ENCODE measurements at regions not wholly inside any gene's neighbourhood (a gene's known extent, or its start where the extent isn't known, plus 50 kb on each side); places are given as distances from the start of the nearest gene placed in this dataset.

DNA sequence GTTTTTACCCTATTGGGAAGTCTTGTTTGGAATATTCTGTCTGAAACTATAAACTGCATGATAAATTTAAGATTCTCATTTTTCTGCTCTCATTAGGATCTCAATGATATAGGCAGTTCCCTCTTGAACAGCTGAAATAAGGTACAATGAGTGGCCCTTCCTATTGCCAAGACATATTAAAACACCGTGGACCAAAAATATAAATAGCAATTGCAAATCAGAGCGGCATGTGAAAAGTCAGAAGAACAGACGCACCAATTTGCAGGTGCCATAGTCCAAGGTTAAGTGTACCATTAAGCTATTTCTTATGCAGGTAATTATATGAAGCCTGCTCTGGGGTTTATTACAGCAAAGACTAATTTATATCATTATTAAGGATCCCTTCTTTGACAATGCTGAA lies 920.8 kb upstream of the CELF2 start:
- ATAC-seq (ENCODE audit: low read depth) (no peak), DNase-seq (ENCODE audit: low spot score) (no peak)
- Histone ChIP-seq H3K4me1 (ENCODE audit: insufficient read depth, poor library complexity, severe bottlenecking) (peaks cover 5% of the 10 kb centered on the region), H3K36me3 (ENCODE audit: low read depth) (no peaks in the 10 kb centered on the region), H3K4me3 (ENCODE audit: severe bottlenecking) (no peak overlapping the region), H3K27me3 (ENCODE audit: insufficient read depth, poor library complexity, severe bottlenecking) (no peaks in the 10 kb centered on the region), H3K27ac (ENCODE audit: poor library complexity, severe bottlenecking) (no peak overlapping the region), H3K9me3 (ENCODE audit: severe bottlenecking) (no peaks in the 10 kb centered on the region)
- TF ChIP-seq, protein P1, sequence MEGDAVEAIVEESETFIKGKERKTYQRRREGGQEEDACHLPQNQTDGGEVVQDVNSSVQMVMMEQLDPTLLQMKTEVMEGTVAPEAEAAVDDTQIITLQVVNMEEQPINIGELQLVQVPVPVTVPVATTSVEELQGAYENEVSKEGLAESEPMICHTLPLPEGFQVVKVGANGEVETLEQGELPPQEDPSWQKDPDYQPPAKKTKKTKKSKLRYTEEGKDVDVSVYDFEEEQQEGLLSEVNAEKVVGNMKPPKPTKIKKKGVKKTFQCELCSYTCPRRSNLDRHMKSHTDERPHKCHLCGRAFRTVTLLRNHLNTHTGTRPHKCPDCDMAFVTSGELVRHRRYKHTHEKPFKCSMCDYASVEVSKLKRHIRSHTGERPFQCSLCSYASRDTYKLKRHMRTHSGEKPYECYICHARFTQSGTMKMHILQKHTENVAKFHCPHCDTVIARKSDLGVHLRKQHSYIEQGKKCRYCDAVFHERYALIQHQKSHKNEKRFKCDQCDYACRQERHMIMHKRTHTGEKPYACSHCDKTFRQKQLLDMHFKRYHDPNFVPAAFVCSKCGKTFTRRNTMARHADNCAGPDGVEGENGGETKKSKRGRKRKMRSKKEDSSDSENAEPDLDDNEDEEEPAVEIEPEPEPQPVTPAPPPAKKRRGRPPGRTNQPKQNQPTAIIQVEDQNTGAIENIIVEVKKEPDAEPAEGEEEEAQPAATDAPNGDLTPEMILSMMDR (IDR thresholded peaks at IDR 0.05; ENCODE audit: poor library complexity, severe bottlenecking) = no peak

DNA sequence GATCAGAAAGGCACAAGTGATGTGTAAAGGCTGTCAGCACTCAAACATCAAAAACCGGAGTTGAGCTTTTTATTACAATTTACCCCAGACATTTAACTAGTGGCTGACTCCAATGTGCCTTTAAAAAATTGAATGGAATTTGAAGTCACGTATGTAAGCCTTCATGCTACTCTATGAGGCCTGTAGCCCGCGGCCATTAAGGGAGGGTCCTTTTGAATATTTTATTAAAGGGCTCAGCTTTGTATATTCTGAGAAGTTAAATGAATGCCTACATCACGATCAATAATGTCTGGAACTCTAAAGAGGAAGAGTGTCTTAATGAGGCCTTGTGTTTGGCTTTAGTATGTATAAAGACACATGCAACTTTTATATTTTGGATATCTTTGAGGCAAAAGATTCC lies 916.6 kb upstream of the CELF2 start:
- Histone ChIP-seq H3K4me3 (ENCODE audit: severe bottlenecking) (no peak overlapping the region), H3K36me3 (ENCODE audit: low read depth) (no peaks in the 10 kb centered on the region), H3K4me1 (ENCODE audit: insufficient read depth, poor library complexity, severe bottlenecking) (no peaks in the 10 kb centered on the region), H3K9me3 (ENCODE audit: severe bottlenecking) (no peaks in the 10 kb centered on the region), H3K27me3 (ENCODE audit: insufficient read depth, poor library complexity, severe bottlenecking) (no peaks in the 10 kb centered on the region), H3K27ac (ENCODE audit: poor library complexity, severe bottlenecking) (no peak overlapping the region)
- TF ChIP-seq, protein P1 (IDR thresholded peaks at IDR 0.05; ENCODE audit: poor library complexity, severe bottlenecking) = no peak
- no peak for ATAC-seq (ENCODE audit: low read depth)
- no peak for DNase-seq (ENCODE audit: low spot score)

DNA sequence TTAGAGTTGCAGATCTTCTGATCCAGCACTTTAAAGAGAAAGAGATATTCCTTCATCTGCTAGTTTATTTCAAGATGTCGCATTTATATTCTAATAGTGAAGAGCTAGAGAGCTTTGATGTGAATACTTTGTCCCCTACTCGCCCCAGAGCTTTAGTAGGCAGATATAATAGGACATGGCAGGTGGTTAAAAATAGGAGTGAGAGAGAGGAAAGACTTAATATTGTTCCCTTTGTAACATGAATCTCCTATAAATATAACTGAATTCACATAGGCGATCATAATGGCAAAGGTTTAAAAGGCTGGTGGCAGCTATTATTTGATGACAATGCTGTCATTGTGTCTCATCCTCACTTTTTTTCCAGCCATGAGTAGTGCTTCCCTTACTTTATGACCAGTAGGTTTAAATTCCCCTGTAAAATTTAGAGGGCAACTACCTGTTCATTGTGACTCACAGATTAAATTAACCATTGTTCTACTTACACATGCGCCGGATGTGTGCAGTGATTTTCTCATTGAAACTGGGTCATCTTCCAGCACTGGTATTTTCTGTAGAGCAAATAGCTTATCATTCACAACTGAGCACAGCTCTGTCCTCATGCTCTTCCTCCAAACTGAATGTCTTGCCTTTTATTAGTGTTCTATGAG lies 906.7 kb upstream of the CELF2 start:
- H3K27me3 ChIP-seq (ENCODE audit: insufficient read depth, poor library complexity, severe bottlenecking) = no peaks in the 10 kb centered on the region
- H3K9me3 ChIP-seq (ENCODE audit: severe bottlenecking) = no peaks in the 10 kb centered on the region
- no peaks in the 10 kb centered on the region for H3K4me1 ChIP-seq (ENCODE audit: insufficient read depth, poor library complexity, severe bottlenecking)
- ATAC-seq (ENCODE audit: low read depth) = peak; percentile 41; the same call in 1 of the 3 replicates
- H3K4me3 ChIP-seq (ENCODE audit: severe bottlenecking) = no peak overlapping the region
- no peak for DNase-seq (ENCODE audit: low spot score)
- no peak overlapping the region for H3K27ac ChIP-seq (ENCODE audit: poor library complexity, severe bottlenecking)
- H3K36me3 ChIP-seq (ENCODE audit: low read depth) = no peaks in the 10 kb centered on the region
- TF ChIP-seq, protein P1 (IDR thresholded peaks at IDR 0.05; ENCODE audit: poor library complexity, severe bottlenecking) = no peak

DNA sequence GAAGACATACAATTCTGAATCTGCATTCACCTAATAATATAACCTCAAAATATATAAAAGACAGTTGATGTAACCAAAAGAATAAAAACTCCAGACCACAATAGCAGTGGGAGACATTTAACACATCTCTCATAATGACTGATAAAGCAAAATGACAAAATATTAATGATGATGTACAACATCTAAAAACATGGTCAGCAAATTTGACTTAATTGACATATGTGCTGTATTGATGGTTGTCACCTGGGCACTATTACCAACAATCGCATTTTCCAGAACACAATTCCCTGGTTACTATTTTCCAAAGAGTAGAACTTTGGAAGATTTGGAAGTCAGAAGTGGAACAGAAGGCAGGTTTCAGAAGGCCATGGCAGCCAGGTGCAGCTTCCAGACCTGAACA lies 899.5 kb upstream of the CELF2 start:
- Histone ChIP-seq H3K4me1 (ENCODE audit: insufficient read depth, poor library complexity, severe bottlenecking) (no peaks in the 10 kb centered on the region), H3K27ac (ENCODE audit: poor library complexity, severe bottlenecking) (no peak overlapping the region), H3K27me3 (ENCODE audit: insufficient read depth, poor library complexity, severe bottlenecking) (no peaks in the 10 kb centered on the region), H3K4me3 (ENCODE audit: severe bottlenecking) (no peak overlapping the region), H3K36me3 (ENCODE audit: low read depth) (no peaks in the 10 kb centered on the region), H3K9me3 (ENCODE audit: severe bottlenecking) (no peaks in the 10 kb centered on the region)
- ATAC-seq (ENCODE audit: low read depth) (no peak), DNase-seq (ENCODE audit: low spot score) (no peak)
- TF ChIP-seq, protein P1 (IDR thresholded peaks at IDR 0.05; ENCODE audit: poor library complexity, severe bottlenecking) = no peak

DNA sequence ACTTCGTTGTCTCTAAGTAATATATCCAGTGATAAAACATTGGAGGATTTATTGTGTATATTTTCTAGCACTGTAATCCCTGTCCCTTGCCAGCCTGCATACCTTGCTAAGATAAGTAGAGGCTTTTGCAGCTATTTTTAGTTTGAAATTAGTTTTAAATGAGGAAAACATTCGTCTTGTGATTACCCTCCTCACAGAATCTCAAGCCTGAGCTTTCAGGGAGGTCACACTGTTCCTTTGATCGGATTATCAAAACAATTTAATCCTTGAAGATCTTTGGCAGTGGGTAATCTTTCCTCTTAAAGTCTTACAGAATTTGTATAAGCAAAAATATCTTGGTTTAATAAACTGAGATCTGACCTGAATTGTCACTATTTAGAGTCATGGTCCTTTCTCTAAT lies 897.0 kb upstream of the CELF2 start:
- no peaks in the 10 kb centered on the region for H3K27me3 ChIP-seq (ENCODE audit: insufficient read depth, poor library complexity, severe bottlenecking)
- H3K4me3 ChIP-seq (ENCODE audit: severe bottlenecking) = no peak overlapping the region
- no peaks in the 10 kb centered on the region for H3K4me1 ChIP-seq (ENCODE audit: insufficient read depth, poor library complexity, severe bottlenecking)
- ATAC-seq (ENCODE audit: low read depth) (no peak), DNase-seq (ENCODE audit: low spot score) (no peak)
- no peak overlapping the region for H3K27ac ChIP-seq (ENCODE audit: poor library complexity, severe bottlenecking)
- no peaks in the 10 kb centered on the region for H3K9me3 ChIP-seq (ENCODE audit: severe bottlenecking)
- TF ChIP-seq, protein P1 (IDR thresholded peaks at IDR 0.05; ENCODE audit: poor library complexity, severe bottlenecking) = no peak
- H3K36me3 ChIP-seq (ENCODE audit: low read depth) = no peaks in the 10 kb centered on the region

Data from RWPE2 (cell line).